ENCODE measurements at regions not wholly inside any gene's neighbourhood (a gene's known extent, or its start where the extent isn't known, plus 50 kb on each side); places are given as distances from the start of the nearest gene placed in this dataset.

- TF ChIP-seq, protein P1, sequence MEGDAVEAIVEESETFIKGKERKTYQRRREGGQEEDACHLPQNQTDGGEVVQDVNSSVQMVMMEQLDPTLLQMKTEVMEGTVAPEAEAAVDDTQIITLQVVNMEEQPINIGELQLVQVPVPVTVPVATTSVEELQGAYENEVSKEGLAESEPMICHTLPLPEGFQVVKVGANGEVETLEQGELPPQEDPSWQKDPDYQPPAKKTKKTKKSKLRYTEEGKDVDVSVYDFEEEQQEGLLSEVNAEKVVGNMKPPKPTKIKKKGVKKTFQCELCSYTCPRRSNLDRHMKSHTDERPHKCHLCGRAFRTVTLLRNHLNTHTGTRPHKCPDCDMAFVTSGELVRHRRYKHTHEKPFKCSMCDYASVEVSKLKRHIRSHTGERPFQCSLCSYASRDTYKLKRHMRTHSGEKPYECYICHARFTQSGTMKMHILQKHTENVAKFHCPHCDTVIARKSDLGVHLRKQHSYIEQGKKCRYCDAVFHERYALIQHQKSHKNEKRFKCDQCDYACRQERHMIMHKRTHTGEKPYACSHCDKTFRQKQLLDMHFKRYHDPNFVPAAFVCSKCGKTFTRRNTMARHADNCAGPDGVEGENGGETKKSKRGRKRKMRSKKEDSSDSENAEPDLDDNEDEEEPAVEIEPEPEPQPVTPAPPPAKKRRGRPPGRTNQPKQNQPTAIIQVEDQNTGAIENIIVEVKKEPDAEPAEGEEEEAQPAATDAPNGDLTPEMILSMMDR (IDR thresholded peaks at IDR 0.05; ENCODE audit: extremely low read depth in 1 of 2, insufficient read depth in 1 of 2, low read depth in 1 of 2, low read length in 2 of 2), result no peak
- TF ChIP-seq POLR2A (IDR thresholded peaks at IDR 0.05; ENCODE audit: low read depth, low read length), result no peak
- TF ChIP-seq POLR2AphosphoS5 (IDR thresholded peaks at IDR 0.05; ENCODE audit: insufficient read depth, low read depth, low read length), result no peak
- TF ChIP-seq GATA2 (IDR thresholded peaks at IDR 0.05; ENCODE audit: insufficient read depth, insufficient read length, low read depth, low read length), result no peak
- no peak for TF ChIP-seq EZH2 (IDR thresholded peaks at IDR 0.05; ENCODE audit: borderline replicate concordance, low read depth, low read length, severe bottlenecking)
- TF ChIP-seq, protein P2, sequence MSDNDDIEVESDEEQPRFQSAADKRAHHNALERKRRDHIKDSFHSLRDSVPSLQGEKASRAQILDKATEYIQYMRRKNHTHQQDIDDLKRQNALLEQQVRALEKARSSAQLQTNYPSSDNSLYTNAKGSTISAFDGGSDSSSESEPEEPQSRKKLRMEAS (IDR thresholded peaks at IDR 0.05; ENCODE audit: insufficient read depth, insufficient read length), result no peak
- no peak for TF ChIP-seq JUN (IDR thresholded peaks at IDR 0.05; ENCODE audit: borderline replicate concordance, insufficient read depth, insufficient read length, low read depth)
- no peak for TF ChIP-seq FOS (IDR thresholded peaks at IDR 0.05; ENCODE audit: borderline replicate concordance, insufficient read depth, low read length)
These were observed 1994.5 kb upstream of the FLRT2 start for GRCh38 chr14:83535444-83535843.
